SK-N-SH (cell line): ENCODE measurements at regions not wholly inside any gene's neighbourhood (a gene's known extent, or its start where the extent isn't known, plus 50 kb on each side); places are given as distances from the start of the nearest gene placed in this dataset.

ENCODE experiments used
- CTCF ChIA-PET: fragments of 300-600, 350-600 bp; formaldehyde crosslinking; extraction: SDS; loops from one replicate; lab custom pipeline; 2021; lab: Yijun Ruan, JAX
- POLR2A ChIA-PET: fragments of 350-600 bp; sonication (Branson Sonifier 250); formaldehyde crosslinking; extraction: SDS; loops from one replicate; lab custom pipeline; 2020; ENCODE audit warnings: antibody characterized with exemption, inconsistent platforms; lab: Yijun Ruan, JAX
- DNase-seq: peaks from one replicate; pipeline ENCODE4 v3.0.0; 2012
- H2AFZ ChIP-seq: fragments of 200-600 bp; sonication (generic); 2 replicates; pipeline ENCODE4 v1.8.1; 2016; ENCODE audit warnings: antibody characterized with exemption, mild to moderate bottlenecking, low read depth
- H3F3A ChIP-seq: fragments of 200-600 bp; sonication (generic); replicated peaks from 2 replicates; pipeline ENCODE3; 2016; ENCODE audit warnings: antibody characterized with exemption, mild to moderate bottlenecking; ENCODE audit not compliant: insufficient read depth
- H3K27ac ChIP-seq, 2 experiments: fragments of 200-500 bp in 1 of 2; fragments of 200-600 bp in 1 of 2; sonication (Bioruptor generic) in 1 of 2; sonication (generic), shearing (Covaris generic) in 1 of 2; 2 replicates each; pipeline versions ENCODE4 v1.5.1 to v1.6.1; 2014 to 2016; ENCODE audit warnings: low read depth in 2 of 2, inconsistent platforms in 1 of 2, low read length in 1 of 2, mild to moderate bottlenecking in 1 of 2, mixed read lengths in 1 of 2
- H3K27me3 ChIP-seq: fragments of 200-600 bp; sonication (generic), shearing (Covaris generic); 2 replicates; pipeline ENCODE4 v1.6.1; 2016; ENCODE audit warnings: mixed run types; ENCODE audit not compliant: insufficient read depth
- H3K36me3 ChIP-seq, 2 experiments: fragments of 200-500 bp in 1 of 2; fragments of 200-600 bp in 1 of 2; sonication (Bioruptor generic) in 1 of 2; sonication (generic) in 1 of 2; replicated peaks in 1 of 2; 2 replicates each; pipeline versions ENCODE3 to v1.5.1; 2014 to 2016; ENCODE audit warnings: low read length in 1 of 2, mild to moderate bottlenecking in 1 of 2; ENCODE audit not compliant: insufficient read depth in 2 of 2, control insufficient read depth in 1 of 2
- H3K4me1 ChIP-seq, 2 experiments: fragments of 200-500 bp in 1 of 2; fragments of 200-600 bp in 1 of 2; sonication (Bioruptor generic) in 1 of 2; sonication (generic), shearing (Covaris generic) in 1 of 2; 2 replicates each; pipeline versions ENCODE4 v1.5.1 to v1.6.1; 2014 to 2016; ENCODE audit warnings: low read depth in 1 of 2, low read length in 1 of 2, mixed run types in 1 of 2; ENCODE audit not compliant: insufficient read depth in 2 of 2, control insufficient read depth in 1 of 2
- H3K4me2 ChIP-seq: fragments of 200-600 bp; sonication (generic), shearing (Covaris generic); 2 replicates; pipeline ENCODE4 v1.6.1; 2017; ENCODE audit warnings: mixed run types
- H3K4me3 ChIP-seq, 2 experiments: fragments of 200-500 bp in 1 of 2; fragments of 200-600 bp in 1 of 2; sonication (Bioruptor generic) in 1 of 2; sonication (generic), shearing (Covaris generic) in 1 of 2; 2 replicates each; pipeline versions ENCODE4 v1.5.1 to v1.8.1; 2014 to 2016; ENCODE audit warnings: low read depth in 2 of 2, inconsistent platforms in 1 of 2, low read length in 1 of 2, mild to moderate bottlenecking in 1 of 2, mixed read lengths in 1 of 2, moderate library complexity in 1 of 2
- H3K79me2 ChIP-seq: fragments of 200-600 bp; sonication (generic); 2 replicates; pipeline ENCODE4 v1.8.1; 2017; ENCODE audit warnings: mild to moderate bottlenecking; ENCODE audit not compliant: insufficient read depth
- H3K9ac ChIP-seq: fragments of 200-600 bp; sonication (generic); 2 replicates; pipeline ENCODE4 v1.6.1; 2017; ENCODE audit warnings: mixed run types
- H3K9me2 ChIP-seq: fragments of 200-600 bp; sonication (generic); 2 replicates; pipeline ENCODE4 v1.6.1; 2017; ENCODE audit warnings: mixed run types
- H3K9me3 ChIP-seq: fragments of 200-600 bp; sonication (generic); 2 replicates; pipeline ENCODE4 v1.6.1; 2017; ENCODE audit warnings: mixed run types, mild to moderate bottlenecking, moderate library complexity
- H4K20me1 ChIP-seq: fragments of 200-600 bp; sonication (generic); 2 replicates; pipeline ENCODE4 v1.6.1; 2017; ENCODE audit warnings: mild to moderate bottlenecking, mixed run types; ENCODE audit not compliant: insufficient read depth
- CHD2 ChIP-seq: fragments of 150-350 bp; IDR thresholded peaks from 2 replicates; pipeline ENCODE4 v1.6.1; 2018; ENCODE audit warnings: low read length; ENCODE audit not compliant: partially characterized antibody
- EZH2phosphoT487 ChIP-seq: fragments of 200-600 bp; sonication (generic); IDR thresholded peaks from 2 replicates; pipeline ENCODE4 v1.6.1; 2017; ENCODE audit warnings: low read depth, mixed run types, mild to moderate bottlenecking, antibody characterized with exemption, moderate library complexity, borderline replicate concordance
- FOSL2 ChIP-seq: IDR thresholded peaks from 2 replicates; pipeline ENCODE4 v1.4.0; 2012; ENCODE audit warnings: low read depth, mild to moderate bottlenecking, moderate library complexity, borderline replicate concordance
- FOXJ3 ChIP-seq: sonication (generic); formaldehyde crosslinking; IDR thresholded peaks from 2 replicates; pipeline ENCODE4 v1.5.1; 2020; ENCODE audit warnings: mild to moderate bottlenecking, missing genetic modification reagents
- GABPA ChIP-seq: IDR thresholded peaks from 2 replicates; pipeline ENCODE4 v1.4.0; 2012; ENCODE audit warnings: low read depth, mild to moderate bottlenecking
- MXI1 ChIP-seq: IDR thresholded peaks from 2 replicates; pipeline ENCODE4 v1.6.1; 2012; ENCODE audit warnings: mild to moderate bottlenecking, low read depth, low read length, improper control_type of control experiment
- NFIC ChIP-seq: IDR thresholded peaks from 2 replicates; pipeline ENCODE4 v1.4.0; 2012; ENCODE audit warnings: borderline replicate concordance
- RCOR1 ChIP-seq: fragments of 150-350 bp; IDR thresholded peaks from 2 replicates; pipeline ENCODE4 v1.6.1; 2017; ENCODE audit warnings: antibody characterized with exemption, low read length
- REST ChIP-seq: IDR thresholded peaks from 2 replicates; pipeline ENCODE4 v1.6.1; 2012; ENCODE audit warnings: mild to moderate bottlenecking, low read depth, low read length, moderate library complexity
- RFX5 ChIP-seq: IDR thresholded peaks from 2 replicates; pipeline ENCODE4 v1.6.1; 2012; ENCODE audit warnings: mild to moderate bottlenecking, improper control_type of control experiment, low read length
- TAF1 ChIP-seq: IDR thresholded peaks from 2 replicates; pipeline ENCODE4 v1.6.1; 2012; ENCODE audit warnings: low read depth, mild to moderate bottlenecking, low read length, moderate library complexity, borderline replicate concordance
- TCF12 ChIP-seq: IDR thresholded peaks from 2 replicates; pipeline ENCODE4 v1.4.0; 2012
- TEAD4 ChIP-seq: IDR thresholded peaks from 2 replicates; pipeline ENCODE4 v1.4.0; 2012; ENCODE audit warnings: mild to moderate bottlenecking, borderline replicate concordance; ENCODE audit not compliant: insufficient read depth
- USF1 ChIP-seq: IDR thresholded peaks from 2 replicates; pipeline ENCODE4 v1.4.0; 2012; ENCODE audit warnings: low read depth, borderline replicate concordance
- USF2 ChIP-seq: fragments of 150-350 bp; IDR thresholded peaks from 2 replicates; pipeline ENCODE4 v1.6.1; 2017; ENCODE audit warnings: antibody characterized with exemption, low read length, low read depth, borderline replicate concordance
- WGBS: methylation state at CpG from one replicate; pipeline ENCODE4 v1.1.6; 2017; ENCODE audit warnings: low lambda C conversion rate; 5-methylcytosine and 5-hydroxymethylcytosine counted together

- Histone ChIP-seq H3K79me2 (no peaks in the 10 kb centered on the region; the same call in 1 of the 2 replicates), H4K20me1 (no peaks in the 10 kb centered on the region; the same call in 1 of the 2 replicates), H3F3A (no peaks in the 10 kb centered on the region), H3K9ac (no peak overlapping the region)
- ChIA-PET CTCF (interaction anchor here (0.9 to 1.9 kb wide), 3 partner anchors 9 to 58 kb away, joined by 3 to 7 read pairs (median 3); no protein-coding TSS in a partner anchor), POLR2A (no interaction called here)
- no peak for TF ChIP-seq MXI1
- no peak for TF ChIP-seq CHD2
- no peak for TF ChIP-seq TAF1
- TF ChIP-seq RCOR1, result no peak
- TF ChIP-seq, all 33 proteins: peak for 0
- Histone ChIP-seq H3K9me2 (no peaks in the 10 kb centered on the region), H2AFZ (no peak overlapping the region), H3K4me3 (no peak overlapping the region), H3K9me3 (no peaks in the 10 kb centered on the region), H3K4me1 (peaks cover 3 to 6% of the 10 kb centered on the region in 2 experiments; a peak in 2 of 4 replicates), H3K36me3 (no peaks in the 10 kb centered on the region), H3K27ac (no peak overlapping the region), H3K4me2 (no peak overlapping the region), H3K27me3 (no peaks in the 10 kb centered on the region)
- WGBS, result 73% methylated on average over 1 of the region's 1 CpG
- DNase-seq, result no peak
These were observed 237.2 kb upstream of the PLET1 start for GRCh38 chr11:112497826-112498225.

DNA sequence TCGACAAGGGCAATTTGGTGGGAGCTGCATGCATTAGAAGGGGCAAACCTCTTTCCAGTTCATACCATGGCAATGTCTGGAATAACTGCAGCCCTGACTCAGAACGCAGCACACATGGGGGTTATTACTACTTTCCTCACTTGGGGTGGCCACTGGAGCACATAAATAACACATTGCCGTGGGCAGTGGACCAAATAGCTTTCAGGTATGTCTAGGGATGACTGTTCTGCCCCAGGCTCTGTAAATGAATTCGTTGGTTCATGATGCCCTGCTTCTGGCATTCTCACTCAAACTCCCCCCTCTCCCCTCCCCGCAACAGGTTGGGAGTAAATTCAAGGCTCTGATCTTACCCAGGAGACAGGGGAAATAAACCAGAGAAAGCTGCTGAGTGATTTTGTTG, 238.0 kb upstream of the PLET1 start:
- H3K9me2 ChIP-seq, result no peaks in the 10 kb centered on the region
- H3K9me3 ChIP-seq, result no peaks in the 10 kb centered on the region
- H3K27ac ChIP-seq, result no peak overlapping the region
- H4K20me1 ChIP-seq, result no peaks in the 10 kb centered on the region; the same call in 1 of the 2 replicates
- CTCF ChIA-PET, result interaction anchor here (1.0 to 1.9 kb wide), 2 partner anchors 10 to 57 kb away, joined by 3 to 7 read pairs; no protein-coding TSS in a partner anchor
- H3K36me3 ChIP-seq, result no peaks in the 10 kb centered on the region
- H3K79me2 ChIP-seq, result no peaks in the 10 kb centered on the region; the same call in 1 of the 2 replicates
- no peak overlapping the region for H3K9ac ChIP-seq
- no peak for TF ChIP-seq GABPA
- TF ChIP-seq TEAD4, result no peak
- TF ChIP-seq RCOR1, result no peak
- TF ChIP-seq RFX5, result no peak
- TF ChIP-seq REST, result no peak
- TF ChIP-seq FOSL2, result no peak
- TF ChIP-seq EZH2phosphoT487, result no peak
- no peak for TF ChIP-seq FOXJ3 (CRISPR knock-in tag)
- no peak for TF ChIP-seq TCF12
- TF ChIP-seq USF1, result no peak
- no peak for TF ChIP-seq NFIC
- TF ChIP-seq TAF1, result no peak
- no peak for TF ChIP-seq USF2
- H3K4me1 ChIP-seq, result peaks cover 3 to 6% of the 10 kb centered on the region in 2 experiments; a peak in 2 of 4 replicates
- WGBS, result 30% methylated on average over 5 of the region's 5 CpGs
- H3K4me3 ChIP-seq, result no peak overlapping the region
- no peak for DNase-seq
- POLR2A ChIA-PET, result no interaction called here
- H2AFZ ChIP-seq, result no peak overlapping the region
- no peak overlapping the region for H3K4me2 ChIP-seq
- no peaks in the 10 kb centered on the region for H3F3A ChIP-seq
- H3K27me3 ChIP-seq, result no peaks in the 10 kb centered on the region
